Keratinocyte (primary cell): ENCODE measurements at regions not wholly inside any gene's neighbourhood (a gene's known extent, or its start where the extent isn't known, plus 50 kb on each side); places are given as distances from the start of the nearest gene placed in this dataset.

Experiments
- CTCF ChIP-seq, 3 experiments: IDR thresholded peaks in 1 of 3; conservative IDR thresholded peaks in 1 of 3; optimal IDR thresholded peaks in 1 of 3; 2 replicates in 2 of 3; 3 replicates in 1 of 3; pipeline versions ENCODE3 to v1.5.1; 2011; ENCODE audit warnings: low read length in 3 of 3, mild to moderate bottlenecking in 3 of 3, moderate library complexity in 2 of 3, control low read depth in 1 of 3, inconsistent platforms in 1 of 3; ENCODE audit not compliant: insufficient read depth in 2 of 3; ENCODE audit errors: extremely low read depth in 1 of 3
- EZH2 ChIP-seq: IDR thresholded peaks from one replicate; pipeline ENCODE4 v1.6.1; 2012; ENCODE audit warnings: inconsistent platforms, mild to moderate bottlenecking, low read length, moderate library complexity

GRCh38 chr5:154612666-154613065, 134.6 kb upstream of the HAND1 start:
- TF ChIP-seq EZH2 (no peak), CTCF (optimal IDR thresholded peaks at IDR 0.05 in 1 of 3, IDR thresholded peaks at IDR 0.05 in 1 of 3, conservative IDR thresholded peaks at IDR 0.05 in 1 of 3; ENCODE audit: extremely low read depth in 1 of 3, insufficient read depth in 2 of 3, low read length in 3 of 3) (no peak)
